ENCODE measurements at regions not wholly inside any gene's neighbourhood (a gene's known extent, or its start where the extent isn't known, plus 50 kb on each side); places are given as distances from the start of the nearest gene placed in this dataset.

DNA sequence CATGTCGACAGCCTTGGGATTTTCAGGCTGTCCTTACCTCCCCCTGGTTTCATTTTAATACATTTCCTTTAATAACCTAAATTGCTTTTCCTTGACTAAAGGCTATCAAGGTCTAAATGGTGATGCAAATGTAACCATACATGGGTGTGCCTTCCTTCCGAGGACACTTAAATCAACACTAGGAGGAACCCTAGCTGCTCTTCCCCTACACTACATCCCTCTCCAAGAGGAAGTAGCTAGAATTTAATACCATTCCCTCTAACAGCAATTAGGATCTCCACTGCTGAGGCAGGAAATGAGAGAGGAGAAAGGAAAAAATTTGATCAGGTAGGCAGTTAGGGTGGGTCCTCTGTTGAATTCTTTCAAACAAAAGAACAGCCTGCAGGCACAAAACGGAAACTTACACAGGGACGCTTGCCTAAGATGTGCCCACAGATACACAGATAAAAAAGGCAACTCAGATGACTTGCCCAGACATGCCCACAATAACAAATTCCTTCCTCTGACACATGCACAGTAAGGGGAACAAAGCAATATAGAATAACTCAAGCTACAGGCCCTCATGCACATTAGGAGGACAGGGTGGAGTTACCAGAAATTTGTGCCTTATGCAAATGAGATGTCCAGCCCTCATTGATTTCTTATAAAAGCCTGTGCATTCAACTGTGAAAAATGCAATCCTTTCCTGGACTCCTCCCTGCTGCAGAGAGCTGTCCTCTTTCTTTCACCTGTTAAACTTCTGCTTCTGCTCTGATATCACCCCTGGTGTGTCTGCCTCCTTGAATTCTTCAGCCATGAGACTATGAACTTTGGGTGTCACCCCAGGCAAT is 1024.4 kb upstream of the CADM2 start:
- intact Hi-C loops (cut with DNase I; ENCODE audit: low total_unique reads) (no loop called here), in situ Hi-C loops (cut with MboI; ENCODE audit: low pct_ligation_motif_present in 1 of 4, low pct_unique_long_range_greater_than_20kb in 1 of 4, low sequenced_read_pairs in 3 of 4) (no loop called here)
- WGBS, 2 donors (ENCODE audit: low coverage in 1 of 2), result 74 to 85% methylated on average over 4 of the region's 4 CpGs
- no peaks in the 10 kb centered on the region for H3K36me3 ChIP-seq
- H3K9me3 ChIP-seq, result peaks cover 7 to 14% of the 10 kb centered on the region in 2 donors
- no peak for DNase-seq
- TF ChIP-seq EP300 (IDR thresholded peaks at IDR 0.05; ENCODE audit: low read depth), result no peak
- TF ChIP-seq POLR2AphosphoS5 (IDR thresholded peaks at IDR 0.05), result no peak
- TF ChIP-seq, protein P1, sequence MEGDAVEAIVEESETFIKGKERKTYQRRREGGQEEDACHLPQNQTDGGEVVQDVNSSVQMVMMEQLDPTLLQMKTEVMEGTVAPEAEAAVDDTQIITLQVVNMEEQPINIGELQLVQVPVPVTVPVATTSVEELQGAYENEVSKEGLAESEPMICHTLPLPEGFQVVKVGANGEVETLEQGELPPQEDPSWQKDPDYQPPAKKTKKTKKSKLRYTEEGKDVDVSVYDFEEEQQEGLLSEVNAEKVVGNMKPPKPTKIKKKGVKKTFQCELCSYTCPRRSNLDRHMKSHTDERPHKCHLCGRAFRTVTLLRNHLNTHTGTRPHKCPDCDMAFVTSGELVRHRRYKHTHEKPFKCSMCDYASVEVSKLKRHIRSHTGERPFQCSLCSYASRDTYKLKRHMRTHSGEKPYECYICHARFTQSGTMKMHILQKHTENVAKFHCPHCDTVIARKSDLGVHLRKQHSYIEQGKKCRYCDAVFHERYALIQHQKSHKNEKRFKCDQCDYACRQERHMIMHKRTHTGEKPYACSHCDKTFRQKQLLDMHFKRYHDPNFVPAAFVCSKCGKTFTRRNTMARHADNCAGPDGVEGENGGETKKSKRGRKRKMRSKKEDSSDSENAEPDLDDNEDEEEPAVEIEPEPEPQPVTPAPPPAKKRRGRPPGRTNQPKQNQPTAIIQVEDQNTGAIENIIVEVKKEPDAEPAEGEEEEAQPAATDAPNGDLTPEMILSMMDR (IDR thresholded peaks at IDR 0.05), result no peak
- no peak overlapping the region for H3K27ac ChIP-seq
- no peaks in the 10 kb centered on the region for H3K27me3 ChIP-seq
- no peak overlapping the region for H3K4me3 ChIP-seq
- H3K4me1 ChIP-seq, result no peaks in the 10 kb centered on the region

DNA sequence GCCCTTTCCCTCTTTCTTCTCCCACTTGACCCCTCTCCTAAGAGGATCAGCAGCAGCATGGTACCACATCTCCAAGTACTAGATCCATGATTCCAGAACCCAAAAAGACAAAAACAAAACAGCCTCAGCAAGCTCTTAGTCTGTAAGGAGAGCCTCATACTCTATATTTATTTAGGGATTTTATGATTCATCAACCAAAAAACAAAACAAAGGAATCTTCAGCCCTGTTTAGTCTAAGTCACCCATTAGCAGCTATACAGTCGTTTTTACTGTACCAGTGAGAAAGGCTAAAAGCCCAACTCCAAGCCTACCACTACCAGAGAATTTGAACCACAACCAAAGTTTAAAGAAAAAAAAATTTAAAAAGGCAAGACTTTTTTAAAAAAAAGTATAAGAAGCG is 1020.3 kb upstream of the CADM2 start:
- no peak overlapping the region for H3K4me3 ChIP-seq
- no peak overlapping the region for H3K27ac ChIP-seq
- WGBS, 2 donors (ENCODE audit: low coverage in 1 of 2), result 67 to 75% methylated on average over 2 of the region's 2 CpGs
- no peaks in the 10 kb centered on the region for H3K27me3 ChIP-seq
- TF ChIP-seq POLR2AphosphoS5 (IDR thresholded peaks at IDR 0.05), result no peak
- no peak for DNase-seq
- in situ Hi-C loops (cut with MboI; ENCODE audit: low pct_ligation_motif_present in 1 of 4, low pct_unique_long_range_greater_than_20kb in 1 of 4, low sequenced_read_pairs in 3 of 4), result no loop called here
- no peaks in the 10 kb centered on the region for H3K36me3 ChIP-seq
- intact Hi-C loops (cut with DNase I; ENCODE audit: low total_unique reads), result no loop called here
- H3K9me3 ChIP-seq, result no peaks in the 10 kb centered on the region
- no peaks in the 10 kb centered on the region for H3K4me1 ChIP-seq

DNA sequence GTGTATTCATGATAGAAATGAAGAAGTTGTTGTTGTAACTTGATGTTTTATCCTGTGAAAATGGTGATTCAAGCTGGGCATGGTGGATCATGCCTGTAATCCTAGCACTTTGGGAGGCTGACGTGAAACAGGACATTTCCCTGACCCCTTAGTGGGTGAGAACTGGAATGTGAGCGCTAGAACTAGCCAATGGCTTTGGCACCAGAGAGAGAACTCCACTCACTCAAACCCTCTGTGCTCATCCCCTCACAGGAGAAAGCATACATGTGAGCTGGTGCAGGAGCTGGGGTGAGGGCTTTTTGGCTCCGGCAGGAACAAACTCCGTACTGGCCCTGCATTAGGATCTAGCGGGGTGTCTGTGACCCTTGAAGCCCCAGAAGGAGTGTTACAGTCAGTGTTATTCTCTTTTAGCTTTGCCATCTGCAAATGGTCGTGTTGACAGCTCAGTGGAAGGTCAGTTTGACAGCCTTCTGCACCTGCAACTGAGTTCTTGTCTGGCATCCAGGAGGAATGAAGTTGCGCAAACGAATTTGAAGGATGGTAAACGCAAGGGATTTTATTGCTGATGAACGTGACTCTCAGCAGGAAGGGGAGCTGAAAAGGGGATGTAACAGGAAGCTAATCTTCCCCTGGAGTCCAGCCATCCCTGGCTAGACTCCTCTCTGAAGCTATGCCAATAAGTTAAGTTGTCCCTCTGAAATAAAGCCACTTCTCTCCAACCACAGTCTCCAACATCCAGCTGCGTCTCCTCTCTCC is 1016.6 kb upstream of the CADM2 start:
- H3K4me3 ChIP-seq, result no peak overlapping the region
- H3K27ac ChIP-seq, result no peak overlapping the region
- no peaks in the 10 kb centered on the region for H3K36me3 ChIP-seq
- intact Hi-C loops (cut with DNase I; ENCODE audit: low total_unique reads), result no loop called here
- DNase-seq, result no peak
- in situ Hi-C loops (cut with MboI; ENCODE audit: low pct_ligation_motif_present in 1 of 4, low pct_unique_long_range_greater_than_20kb in 1 of 4, low sequenced_read_pairs in 3 of 4), result no loop called here
- no peaks in the 10 kb centered on the region for H3K27me3 ChIP-seq
- H3K9me3 ChIP-seq, result no peaks in the 10 kb centered on the region
- TF ChIP-seq, protein P1 (IDR thresholded peaks at IDR 0.05), result no peak
- TF ChIP-seq POLR2A (IDR thresholded peaks at IDR 0.05) (no peak), EP300 (IDR thresholded peaks at IDR 0.05; ENCODE audit: low read depth) (no peak), POLR2AphosphoS5 (IDR thresholded peaks at IDR 0.05) (no peak)
- H3K4me1 ChIP-seq, result no peaks in the 10 kb centered on the region
- 67 to 70% methylated on average over 2 to 11 of the region's 11 CpGs for WGBS, 2 donors (ENCODE audit: low coverage in 1 of 2)

DNA sequence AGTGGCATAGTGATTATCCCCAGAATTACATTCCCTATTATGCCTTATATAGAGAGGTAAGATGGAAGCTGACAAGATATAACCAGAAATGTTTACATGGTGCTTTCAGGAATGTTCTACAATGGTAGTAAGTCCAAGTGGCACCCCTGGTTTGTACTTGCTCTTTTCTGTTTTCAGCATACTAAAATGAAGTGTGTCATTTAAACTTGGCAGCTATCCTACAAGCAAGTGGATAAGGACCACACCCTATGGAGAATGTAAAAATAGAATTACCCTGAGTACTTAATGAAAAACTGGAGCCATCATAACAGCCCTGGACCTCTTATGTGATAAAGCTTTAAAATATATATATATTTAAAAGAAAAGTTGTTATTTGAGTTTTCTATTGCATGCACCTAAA is 1012.7 kb upstream of the CADM2 start:
- Histone ChIP-seq H3K36me3 (no peaks in the 10 kb centered on the region), H3K27me3 (no peaks in the 10 kb centered on the region), H3K4me3 (no peak overlapping the region), H3K9me3 (no peaks in the 10 kb centered on the region), H3K4me1 (no peaks in the 10 kb centered on the region), H3K27ac (no peak overlapping the region)
- in situ Hi-C loops (cut with MboI; ENCODE audit: low pct_ligation_motif_present in 1 of 4, low pct_unique_long_range_greater_than_20kb in 1 of 4, low sequenced_read_pairs in 3 of 4) (no loop called here), intact Hi-C loops (cut with DNase I; ENCODE audit: low total_unique reads) (loop anchor here (2.0 kb wide), 1 partner anchor 73 kb away; no protein-coding TSS in a partner anchor)
- no peak for DNase-seq
- TF ChIP-seq, protein P1 (IDR thresholded peaks at IDR 0.05), result no peak
- TF ChIP-seq POLR2A (IDR thresholded peaks at IDR 0.05) (no peak), EP300 (IDR thresholded peaks at IDR 0.05; ENCODE audit: low read depth) (no peak), POLR2AphosphoS5 (IDR thresholded peaks at IDR 0.05) (no peak)

Data from transverse colon (tissue), 4 donors.